Type B pancreatic cell (in vitro differentiated cells): ENCODE measurements at regions not wholly inside any gene's neighbourhood (a gene's known extent, or its start where the extent isn't known, plus 50 kb on each side); places are given as distances from the start of the nearest gene placed in this dataset.

ENCODE experiments used
- DNase-seq: peaks from one replicate; pipeline ENCODE4 v3.0.0; 2021; ENCODE audit warnings: mixed read lengths; ENCODE audit not compliant: unreplicated experiment; ENCODE audit errors: extremely low spot score
- H3K27ac Mint-ChIP-seq: 2 replicates; pipeline ENCODE4 v1.8.0; 2021; ENCODE audit warnings: mild to moderate bottlenecking, mixed read lengths
- H3K27me3 Mint-ChIP-seq: 2 replicates; pipeline ENCODE4 v1.8.0; 2021; ENCODE audit warnings: mixed read lengths
- H3K36me3 Mint-ChIP-seq: 2 replicates; pipeline ENCODE4 v1.8.0; 2021; ENCODE audit warnings: mixed read lengths
- H3K4me1 Mint-ChIP-seq: one replicate; pipeline ENCODE4 v1.8.0; 2021; ENCODE audit warnings: mixed read lengths; ENCODE audit not compliant: unreplicated experiment
- H3K4me3 Mint-ChIP-seq: 2 replicates; pipeline ENCODE4 v1.8.0; 2021; ENCODE audit warnings: mild to moderate bottlenecking, mixed read lengths
- H3K9me3 Mint-ChIP-seq: 2 replicates; pipeline ENCODE4 v1.8.0; 2021; ENCODE audit warnings: mixed read lengths
- TF ChIP-seq, protein P1 (sequence below): fragments of 200-600 bp; sonication (generic); conservative IDR thresholded peaks from 2 replicates; pipeline ENCODE4 v1.5.0; 2021; ENCODE audit warnings: antibody characterized with exemption, mild to moderate bottlenecking

DNA sequence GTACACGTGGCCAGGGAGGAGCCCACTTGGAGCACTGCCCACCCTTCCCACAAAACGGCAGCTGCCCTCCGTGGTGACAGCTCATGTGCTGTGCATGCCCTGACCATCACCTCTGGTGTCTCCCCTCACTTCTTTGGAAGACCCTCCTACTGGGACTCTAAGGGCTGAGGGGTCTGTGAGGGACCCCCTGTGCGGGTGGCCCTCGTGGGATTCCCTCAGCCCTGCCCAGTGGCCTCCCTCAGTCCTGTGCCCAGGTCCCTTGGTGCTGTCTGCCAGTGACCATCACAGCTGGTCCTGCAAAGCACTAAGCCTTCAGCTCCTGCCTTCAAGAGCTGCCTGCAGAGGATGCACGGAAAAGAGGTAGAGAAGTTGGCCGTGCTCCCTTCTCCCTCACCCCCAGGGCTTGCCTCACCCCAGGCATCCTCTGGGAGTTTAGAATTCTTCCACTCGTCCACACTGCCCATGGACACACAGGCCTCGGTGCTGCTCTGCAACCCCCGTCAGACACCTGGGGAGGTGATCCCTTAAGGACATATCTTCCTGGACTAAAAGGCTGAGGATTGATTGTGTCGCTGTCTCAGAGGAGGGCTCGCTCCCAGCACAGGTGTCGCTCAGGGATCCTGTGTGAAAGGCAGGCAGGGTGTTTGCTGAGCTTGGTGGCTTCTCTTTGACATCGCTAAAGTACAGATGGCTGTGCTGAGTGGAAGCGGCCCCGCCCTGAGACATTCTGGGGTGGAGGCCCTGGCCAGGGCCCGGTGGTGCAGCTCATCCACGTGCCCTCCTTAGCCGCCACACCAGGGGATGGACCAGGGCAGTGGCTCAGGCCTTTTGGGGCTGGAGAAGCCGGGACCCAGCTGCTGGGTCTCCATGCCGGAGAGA lies 119.5 kb upstream of the FRMD1 start:
- TF ChIP-seq, protein P1, sequence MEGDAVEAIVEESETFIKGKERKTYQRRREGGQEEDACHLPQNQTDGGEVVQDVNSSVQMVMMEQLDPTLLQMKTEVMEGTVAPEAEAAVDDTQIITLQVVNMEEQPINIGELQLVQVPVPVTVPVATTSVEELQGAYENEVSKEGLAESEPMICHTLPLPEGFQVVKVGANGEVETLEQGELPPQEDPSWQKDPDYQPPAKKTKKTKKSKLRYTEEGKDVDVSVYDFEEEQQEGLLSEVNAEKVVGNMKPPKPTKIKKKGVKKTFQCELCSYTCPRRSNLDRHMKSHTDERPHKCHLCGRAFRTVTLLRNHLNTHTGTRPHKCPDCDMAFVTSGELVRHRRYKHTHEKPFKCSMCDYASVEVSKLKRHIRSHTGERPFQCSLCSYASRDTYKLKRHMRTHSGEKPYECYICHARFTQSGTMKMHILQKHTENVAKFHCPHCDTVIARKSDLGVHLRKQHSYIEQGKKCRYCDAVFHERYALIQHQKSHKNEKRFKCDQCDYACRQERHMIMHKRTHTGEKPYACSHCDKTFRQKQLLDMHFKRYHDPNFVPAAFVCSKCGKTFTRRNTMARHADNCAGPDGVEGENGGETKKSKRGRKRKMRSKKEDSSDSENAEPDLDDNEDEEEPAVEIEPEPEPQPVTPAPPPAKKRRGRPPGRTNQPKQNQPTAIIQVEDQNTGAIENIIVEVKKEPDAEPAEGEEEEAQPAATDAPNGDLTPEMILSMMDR, result no peak

DNA sequence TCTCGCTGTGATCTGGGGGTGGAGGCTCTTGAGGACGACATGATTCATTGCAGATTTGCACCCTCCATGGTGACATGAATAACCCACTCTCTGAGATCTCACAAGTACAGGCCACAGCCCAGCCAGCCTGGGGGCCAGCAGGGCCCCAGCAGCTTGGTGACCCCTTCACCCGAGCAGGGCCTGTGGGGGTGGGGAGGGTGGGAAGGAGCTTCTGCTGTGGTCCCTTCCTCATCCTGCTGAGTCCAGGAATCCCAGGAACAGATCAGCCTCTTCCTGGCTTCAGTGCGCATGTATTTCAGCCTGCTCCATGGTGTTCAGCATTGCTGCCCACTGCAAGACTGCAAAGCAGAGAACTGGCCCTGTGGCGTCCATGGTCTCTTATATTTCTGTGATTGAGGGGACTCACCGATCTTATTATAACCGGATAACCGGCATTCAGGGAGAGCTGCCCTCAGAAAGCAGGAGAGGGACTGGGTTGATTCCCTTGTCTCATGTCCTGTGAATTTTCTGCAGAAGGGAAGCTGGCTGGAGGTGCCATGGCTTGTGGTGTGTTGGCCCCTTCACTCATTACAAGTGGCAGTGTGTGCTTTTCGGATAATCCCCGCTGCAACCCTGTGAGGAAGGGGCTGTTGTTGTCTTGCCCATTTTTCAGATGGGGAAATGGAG lies 118.8 kb upstream of the FRMD1 start:
- TF ChIP-seq, protein P1, result no peak
- Mint-ChIP-seq H3K4me3 (no peak overlapping the region), H3K9me3 (peaks cover 5% of the 10 kb centered on the region), H3K27me3 (peaks cover 8% of the 10 kb centered on the region), H3K27ac (no peak overlapping the region), H3K4me1 (peaks cover 24% of the 10 kb centered on the region), H3K36me3 (no peaks in the 10 kb centered on the region)
- DNase-seq, result peak; percentile 56

More for the DNA sequence above, 119.5 kb upstream of the FRMD1 start:
- H3K9me3 Mint-ChIP-seq, result peaks cover 5% of the 10 kb centered on the region
- H3K4me3 Mint-ChIP-seq, result no peak overlapping the region
- DNase-seq, result no peak
- no peak overlapping the region for H3K27ac Mint-ChIP-seq
- peaks cover 24% of the 10 kb centered on the region for H3K4me1 Mint-ChIP-seq
- H3K36me3 Mint-ChIP-seq, result no peaks in the 10 kb centered on the region
- peaks cover 8% of the 10 kb centered on the region for H3K27me3 Mint-ChIP-seq

DNA sequence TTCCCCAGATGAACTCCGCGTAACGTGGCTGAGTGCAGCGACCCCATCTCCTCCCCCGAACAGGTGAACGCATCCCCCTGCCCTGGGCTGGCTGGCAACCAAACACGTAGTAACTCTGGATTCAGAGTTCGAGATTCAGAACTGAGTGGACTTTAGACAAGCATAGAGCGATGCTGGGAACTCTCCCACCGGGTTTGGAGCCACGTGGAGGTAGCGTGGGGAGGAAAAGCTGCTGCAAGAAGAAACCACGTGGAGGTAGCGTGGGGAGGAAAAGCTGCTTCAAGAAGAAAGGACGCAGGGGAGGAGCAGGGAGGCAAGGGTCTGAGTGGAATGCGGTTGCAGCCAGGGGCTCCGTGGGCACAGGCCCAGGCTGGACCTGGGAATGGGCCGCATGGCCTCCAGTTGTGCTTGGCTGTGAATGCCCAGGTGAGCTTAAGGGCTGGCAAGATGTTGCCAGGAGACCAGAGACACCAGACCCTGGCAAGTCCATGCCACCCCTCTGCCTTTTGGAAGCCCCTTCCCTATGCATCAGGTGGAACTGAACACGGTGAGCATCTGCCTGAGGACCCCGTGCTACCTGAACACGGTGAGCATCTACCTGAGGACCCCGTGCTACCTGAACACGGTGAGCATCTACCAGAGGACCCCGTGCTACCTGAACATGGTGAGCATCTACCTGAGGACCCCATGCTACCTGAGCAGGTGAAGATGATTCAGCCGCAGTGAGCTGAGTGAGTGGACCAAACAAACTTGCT lies 118.0 kb upstream of the FRMD1 start:
- TF ChIP-seq, protein P1, result no peak
- Mint-ChIP-seq H3K9me3 (peaks cover 5% of the 10 kb centered on the region), H3K27ac (no peak overlapping the region), H3K36me3 (no peaks in the 10 kb centered on the region), H3K27me3 (peaks cover 12% of the 10 kb centered on the region), H3K4me1 (peaks cover 23% of the 10 kb centered on the region), H3K4me3 (no peak overlapping the region)
- peak; percentile 54 for DNase-seq

DNA sequence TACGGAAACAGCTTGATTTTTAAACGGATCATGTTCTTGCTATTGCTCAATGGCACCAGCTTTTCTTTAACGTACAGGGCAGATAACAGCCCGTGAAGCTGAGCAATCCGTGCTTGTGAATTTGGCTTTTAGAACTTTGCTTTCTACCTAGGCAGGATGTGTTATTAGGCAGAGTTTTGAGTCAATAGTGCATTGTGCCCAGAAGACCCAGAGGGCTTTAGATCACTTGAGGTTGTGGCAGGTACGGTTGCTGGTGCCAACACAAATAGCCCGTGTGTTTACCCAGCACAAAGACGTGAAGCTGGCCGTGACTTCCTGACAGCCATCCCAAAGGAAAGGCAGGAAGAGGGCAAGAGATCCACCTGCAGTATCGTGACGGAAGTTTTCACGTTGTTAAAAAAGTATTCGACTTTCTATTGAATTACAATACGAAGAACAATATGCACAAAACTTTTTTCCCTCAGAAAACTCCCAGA lies 117.4 kb upstream of the FRMD1 start:
- Mint-ChIP-seq H3K4me1 (peaks cover 25% of the 10 kb centered on the region), H3K27me3 (peaks cover 13% of the 10 kb centered on the region)

DNA sequence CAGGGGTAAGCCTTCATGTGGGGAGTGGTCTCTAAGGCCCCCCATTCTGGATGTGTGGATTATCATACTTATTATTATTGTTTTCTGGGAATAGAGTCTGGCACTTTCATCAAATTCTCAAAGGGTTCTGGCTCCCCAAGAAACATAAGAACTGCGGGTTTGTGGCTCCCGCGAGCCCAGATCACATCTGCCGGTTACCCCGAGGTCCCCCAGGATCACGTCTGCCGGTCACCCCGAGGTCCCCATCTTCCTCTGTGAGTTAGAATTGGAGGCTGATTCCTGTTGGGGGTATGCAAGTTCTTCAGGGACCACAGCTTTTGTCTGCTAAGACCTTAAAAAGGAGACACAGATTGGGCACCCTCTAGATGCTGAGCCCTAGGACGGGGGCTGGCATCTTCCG lies 116.7 kb upstream of the FRMD1 start:
- peaks cover 29% of the 10 kb centered on the region for H3K4me1 Mint-ChIP-seq
- peaks cover 13% of the 10 kb centered on the region for H3K27me3 Mint-ChIP-seq
- no peak overlapping the region for H3K4me3 Mint-ChIP-seq
- H3K36me3 Mint-ChIP-seq, result no peaks in the 10 kb centered on the region
- H3K27ac Mint-ChIP-seq, result no peak overlapping the region
- DNase-seq, result no peak
- TF ChIP-seq, protein P1, result no peak
- H3K9me3 Mint-ChIP-seq, result peaks cover 5% of the 10 kb centered on the region

More for the DNA sequence above, 117.4 kb upstream of the FRMD1 start:
- Mint-ChIP-seq H3K9me3 (peaks cover 5% of the 10 kb centered on the region), H3K27ac (no peak overlapping the region), H3K4me3 (no peak overlapping the region), H3K36me3 (no peaks in the 10 kb centered on the region)
- TF ChIP-seq, protein P1, result no peak
- no peak for DNase-seq
